ENCODE measurements at regions not wholly inside any gene's neighbourhood (a gene's known extent, or its start where the extent isn't known, plus 50 kb on each side); places are given as distances from the start of the nearest gene placed in this dataset.

GRCh38 chr4:156321203-156321602, 367.5 kb upstream of the CTSO start:
- no peak for TF ChIP-seq POLR2A (IDR thresholded peaks at IDR 0.05; ENCODE audit: low read depth, low read length)
- TF ChIP-seq POLR2AphosphoS5 (IDR thresholded peaks at IDR 0.05; ENCODE audit: low read depth, low read length): no peak
